ENCODE measurements at regions not wholly inside any gene's neighbourhood (a gene's known extent, or its start where the extent isn't known, plus 50 kb on each side); places are given as distances from the start of the nearest gene placed in this dataset.
"Not testable (repeated sequence)": the region's sequence is repeated elsewhere in the genome, so short reads cannot be mapped to it uniquely, and the experiment has no call there.

DNA sequence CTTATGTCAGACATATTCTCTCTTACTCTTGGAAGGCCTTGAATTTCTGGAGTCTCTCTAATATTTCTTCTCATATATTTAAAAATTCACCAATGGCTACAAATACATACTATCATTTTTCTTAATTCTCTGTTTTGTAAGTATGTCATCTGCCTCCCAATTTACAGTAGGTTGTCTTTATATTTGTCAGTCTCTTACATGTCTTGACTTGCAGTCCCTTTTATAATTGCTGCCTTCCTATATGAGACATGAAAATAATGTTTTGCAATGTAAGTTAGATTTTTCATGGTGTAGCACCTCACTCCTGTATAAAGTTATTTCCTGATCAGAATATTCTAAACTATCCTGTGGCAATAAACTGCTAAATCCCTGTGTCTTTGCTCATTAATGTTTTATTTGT lies 223.1 kb upstream of the C1QTNF3 start:
- TF ChIP-seq, protein P1, sequence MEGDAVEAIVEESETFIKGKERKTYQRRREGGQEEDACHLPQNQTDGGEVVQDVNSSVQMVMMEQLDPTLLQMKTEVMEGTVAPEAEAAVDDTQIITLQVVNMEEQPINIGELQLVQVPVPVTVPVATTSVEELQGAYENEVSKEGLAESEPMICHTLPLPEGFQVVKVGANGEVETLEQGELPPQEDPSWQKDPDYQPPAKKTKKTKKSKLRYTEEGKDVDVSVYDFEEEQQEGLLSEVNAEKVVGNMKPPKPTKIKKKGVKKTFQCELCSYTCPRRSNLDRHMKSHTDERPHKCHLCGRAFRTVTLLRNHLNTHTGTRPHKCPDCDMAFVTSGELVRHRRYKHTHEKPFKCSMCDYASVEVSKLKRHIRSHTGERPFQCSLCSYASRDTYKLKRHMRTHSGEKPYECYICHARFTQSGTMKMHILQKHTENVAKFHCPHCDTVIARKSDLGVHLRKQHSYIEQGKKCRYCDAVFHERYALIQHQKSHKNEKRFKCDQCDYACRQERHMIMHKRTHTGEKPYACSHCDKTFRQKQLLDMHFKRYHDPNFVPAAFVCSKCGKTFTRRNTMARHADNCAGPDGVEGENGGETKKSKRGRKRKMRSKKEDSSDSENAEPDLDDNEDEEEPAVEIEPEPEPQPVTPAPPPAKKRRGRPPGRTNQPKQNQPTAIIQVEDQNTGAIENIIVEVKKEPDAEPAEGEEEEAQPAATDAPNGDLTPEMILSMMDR (conservative IDR thresholded peaks at IDR 0.05 in 1 of 2, IDR thresholded peaks at IDR 0.05 in 1 of 2; ENCODE audit: extremely low read depth in 1 of 2, insufficient read depth in 1 of 2, low read depth in 1 of 2, low read length in 2 of 2) = not testable (repeated sequence)
- TF ChIP-seq EZH2 (IDR thresholded peaks at IDR 0.05; ENCODE audit: borderline replicate concordance, low read length) = not testable (repeated sequence)
